ENCODE measurements at regions not wholly inside any gene's neighbourhood (a gene's known extent, or its start where the extent isn't known, plus 50 kb on each side); places are given as distances from the start of the nearest gene placed in this dataset.

DNA sequence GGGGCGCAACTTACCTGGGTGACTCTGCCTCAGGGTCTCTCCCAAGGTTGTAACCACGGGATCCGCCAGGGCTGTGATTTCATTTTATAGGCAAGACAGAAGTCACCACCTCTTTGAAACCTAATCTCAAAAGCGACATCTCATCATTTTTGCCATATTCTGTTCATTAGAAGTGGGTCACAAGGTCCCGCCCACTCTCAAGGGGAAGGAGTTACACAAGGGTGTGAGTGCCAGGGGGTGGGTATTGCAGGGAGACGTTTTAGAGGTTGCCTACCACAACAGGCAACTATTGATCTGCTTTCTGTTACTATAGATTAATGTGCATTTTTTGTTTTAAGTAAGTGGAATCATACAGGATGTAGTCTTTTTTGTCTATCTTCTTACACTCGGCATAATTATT lies 56.6 kb upstream of the ADPGK start:
- DNase-seq (ENCODE audit: low read depth in 4 of 4, low spot score in 3 of 4): no peak

DNA sequence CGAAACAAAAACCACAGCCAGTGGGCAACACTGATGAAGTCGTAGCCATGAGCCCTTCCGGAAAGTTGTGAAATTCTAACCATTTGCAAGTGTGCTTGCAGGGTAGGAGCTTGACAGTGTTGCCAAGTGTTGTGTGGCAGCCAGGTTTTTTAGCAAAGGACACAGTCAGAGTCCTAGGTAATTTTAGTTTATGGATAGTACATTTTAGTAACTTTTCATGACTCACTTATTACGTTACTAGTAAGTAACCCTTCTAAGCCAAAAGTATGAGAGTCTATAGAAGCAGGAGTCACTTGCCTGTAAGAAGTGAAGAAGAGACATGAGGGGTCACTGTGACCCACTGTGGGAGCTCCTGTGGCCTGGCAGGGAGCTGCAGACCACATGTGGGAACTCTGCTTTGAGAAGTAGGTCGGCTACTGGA lies 54.8 kb upstream of the ADPGK start:
- no peak for DNase-seq (ENCODE audit: low read depth in 4 of 4, low spot score in 3 of 4)

DNA sequence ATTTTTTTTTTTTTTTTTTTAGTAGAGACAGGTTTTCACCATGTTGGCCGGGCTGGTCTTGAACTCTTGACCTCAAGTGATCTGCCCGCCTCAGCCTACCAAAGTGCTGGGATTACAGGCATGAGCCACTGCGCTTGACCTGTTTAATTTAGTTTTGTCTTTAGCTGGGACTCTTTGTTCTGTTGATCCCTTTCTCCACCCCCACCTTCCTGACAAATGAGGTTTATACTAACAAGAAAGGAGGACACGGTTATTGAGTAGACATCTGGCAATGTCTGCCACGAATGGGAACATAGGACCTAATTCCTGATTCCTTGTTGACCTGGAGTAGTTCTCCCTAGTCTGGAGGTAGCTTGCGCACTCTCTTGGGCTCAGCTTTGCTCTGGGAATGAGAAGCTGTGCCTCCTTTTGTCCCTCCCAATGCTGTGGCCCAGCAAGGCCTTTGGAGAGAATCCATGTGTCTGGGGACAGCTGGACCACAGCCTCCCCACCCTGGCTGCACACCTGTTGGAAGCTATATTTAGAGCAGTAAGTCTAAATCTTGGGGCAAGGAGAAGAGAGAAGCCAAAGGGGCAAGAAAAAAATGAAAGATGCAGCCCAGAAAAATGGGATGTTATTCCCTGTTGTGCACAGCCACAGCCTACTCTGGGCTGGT lies 53.2 kb upstream of the ADPGK start:
- DNase-seq (ENCODE audit: low read depth in 4 of 4, low spot score in 3 of 4): no peak

DNA sequence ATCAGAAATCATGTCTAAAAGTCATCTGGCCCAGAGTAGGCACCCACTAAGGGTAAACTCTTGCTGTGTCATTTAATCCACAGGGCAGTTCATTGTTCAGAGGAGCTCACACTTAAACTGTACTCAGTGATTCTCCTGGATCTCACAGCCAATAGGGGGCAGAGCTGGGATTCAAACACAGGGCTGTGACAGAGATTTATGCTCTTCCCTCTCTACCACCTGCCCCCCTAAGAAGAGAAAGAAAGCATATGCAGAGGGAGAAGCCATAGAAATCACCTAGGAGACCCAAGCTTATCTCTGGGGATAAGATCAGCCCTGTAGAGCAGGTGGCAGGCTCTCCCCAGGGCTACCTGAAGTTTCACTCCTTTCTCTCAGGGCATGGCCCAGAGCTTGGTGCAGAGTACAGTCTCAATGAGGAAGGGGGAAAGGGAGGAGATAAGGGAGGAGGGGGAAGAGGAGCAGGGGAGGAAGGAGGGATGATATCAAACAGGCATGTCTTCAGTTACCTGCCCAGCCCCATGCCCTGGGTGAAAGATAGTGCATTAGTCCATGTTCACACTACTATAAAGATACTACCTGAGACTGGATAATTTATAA lies 51.8 kb upstream of the ADPGK start:
- no peak for DNase-seq (ENCODE audit: low read depth in 4 of 4, low spot score in 3 of 4)

DNA sequence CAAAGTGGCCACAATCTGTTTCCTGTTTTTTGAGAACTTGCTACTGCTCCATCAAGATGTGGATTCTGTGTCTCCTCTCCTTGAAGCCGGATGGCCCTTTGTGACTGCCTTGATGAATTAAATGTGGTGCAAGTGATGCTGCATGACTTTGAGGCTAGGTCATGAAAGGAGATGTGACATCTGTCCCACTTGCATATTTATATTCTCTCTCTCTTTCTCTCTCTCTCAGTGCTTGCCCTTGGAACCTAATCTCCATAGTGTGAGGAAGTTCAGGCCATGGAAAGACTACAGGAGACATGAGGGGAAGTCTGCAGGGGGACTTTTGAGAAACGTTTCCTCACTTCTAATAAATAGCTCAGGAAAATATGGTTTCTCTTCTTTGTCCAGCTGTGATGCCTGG lies 50.0 kb upstream of the ADPGK start:
- DNase-seq (ENCODE audit: low read depth in 4 of 4, low spot score in 3 of 4): no peak
